ENCODE measurements at regions not wholly inside any gene's neighbourhood (a gene's known extent, or its start where the extent isn't known, plus 50 kb on each side); places are given as distances from the start of the nearest gene placed in this dataset.

GRCh38 chr4:74628852-74629620 is 165.3 kb downstream of the BTC start:
- no peak for ATAC-seq
- peaks cover 5 to 27% of the 10 kb centered on the region in 2 donors for H3K4me1 Mint-ChIP-seq (ENCODE audit: low read depth in 2 of 2)

GRCh38 chr4:74630551-74630950 is 163.8 kb downstream of the BTC start:
- H3K36me3 Mint-ChIP-seq: no peaks in the 10 kb centered on the region
- DNase-seq (ENCODE audit: low spot score): no peak
- H3K9me3 Mint-ChIP-seq: no peaks in the 10 kb centered on the region
- no peak for ATAC-seq
- H3K4me3 Mint-ChIP-seq: no peak overlapping the region
- H3K27ac Mint-ChIP-seq: no peak overlapping the region
- H3K27me3 Mint-ChIP-seq: peaks cover 5 to 7% of the 10 kb centered on the region in 2 donors
- peaks cover 3 to 16% of the 10 kb centered on the region in 2 donors for H3K4me1 Mint-ChIP-seq (ENCODE audit: low read depth in 2 of 2)

More at GRCh38 chr4:74628852-74629620, 165.3 kb downstream of the BTC start:
- no peaks in the 10 kb centered on the region for H3K36me3 Mint-ChIP-seq
- no peak overlapping the region for H3K27ac Mint-ChIP-seq
- H3K27me3 Mint-ChIP-seq: peaks cover 5 to 7% of the 10 kb centered on the region in 2 donors
- DNase-seq (ENCODE audit: low spot score): no peak
- no peaks in the 10 kb centered on the region for H3K9me3 Mint-ChIP-seq
- no peak overlapping the region for H3K4me3 Mint-ChIP-seq

DNA sequence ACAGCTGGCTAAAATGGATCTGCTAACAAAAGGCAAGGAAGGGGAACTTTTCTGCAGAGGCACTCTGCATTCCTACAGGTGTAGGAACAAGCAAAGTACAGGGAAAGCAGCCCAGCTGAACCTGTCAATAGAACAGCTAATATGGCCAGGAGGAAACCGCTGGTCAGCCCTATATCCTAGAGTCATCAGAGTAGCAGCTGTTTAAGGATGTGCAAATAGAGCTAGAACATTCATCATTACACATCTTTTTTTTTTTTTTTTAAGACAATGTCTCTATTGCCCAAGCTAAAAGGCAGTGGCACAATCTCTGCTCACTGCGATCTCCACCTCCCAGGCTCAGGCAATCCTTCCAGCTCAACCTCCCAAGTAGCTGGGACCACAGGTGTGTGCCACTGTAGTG is 163.0 kb downstream of the BTC start:
- H3K9me3 Mint-ChIP-seq: no peaks in the 10 kb centered on the region
- no peaks in the 10 kb centered on the region for H3K36me3 Mint-ChIP-seq
- peaks cover 5 to 7% of the 10 kb centered on the region in 2 donors for H3K27me3 Mint-ChIP-seq
- no peak overlapping the region for H3K27ac Mint-ChIP-seq
- H3K4me1 Mint-ChIP-seq (ENCODE audit: low read depth in 2 of 2): peaks cover 3 to 11% of the 10 kb centered on the region in 2 donors
- no peak for DNase-seq (ENCODE audit: low spot score)
- no peak overlapping the region for H3K4me3 Mint-ChIP-seq
- peak in 1 of 2 donors; percentile 24 for ATAC-seq

- no peak for ATAC-seq
- H3K4me3 Mint-ChIP-seq: no peak overlapping the region
- H3K36me3 Mint-ChIP-seq: no peaks in the 10 kb centered on the region
- peaks cover 3 to 11% of the 10 kb centered on the region in 2 donors for H3K4me1 Mint-ChIP-seq (ENCODE audit: low read depth in 2 of 2)
- peaks cover 5 to 7% of the 10 kb centered on the region in 2 donors for H3K27me3 Mint-ChIP-seq
- H3K27ac Mint-ChIP-seq: no peak overlapping the region
- DNase-seq (ENCODE audit: low spot score): no peak
- no peaks in the 10 kb centered on the region for H3K9me3 Mint-ChIP-seq
These were observed 162.3 kb downstream of the BTC start for GRCh38 chr4:74631988-74632387.

- no peak for DNase-seq (ENCODE audit: low spot score)
- Mint-ChIP-seq H3K27ac (no peak overlapping the region), H3K4me1 (ENCODE audit: low read depth in 2 of 2) (peaks cover 3 to 11% of the 10 kb centered on the region in 2 donors), H3K4me3 (no peak overlapping the region), H3K9me3 (no peaks in the 10 kb centered on the region), H3K27me3 (peaks cover 5 to 7% of the 10 kb centered on the region in 2 donors), H3K36me3 (no peaks in the 10 kb centered on the region)
- ATAC-seq: no peak
These were observed 161.7 kb downstream of the BTC start for GRCh38 chr4:74632634-74633033.

DNA sequence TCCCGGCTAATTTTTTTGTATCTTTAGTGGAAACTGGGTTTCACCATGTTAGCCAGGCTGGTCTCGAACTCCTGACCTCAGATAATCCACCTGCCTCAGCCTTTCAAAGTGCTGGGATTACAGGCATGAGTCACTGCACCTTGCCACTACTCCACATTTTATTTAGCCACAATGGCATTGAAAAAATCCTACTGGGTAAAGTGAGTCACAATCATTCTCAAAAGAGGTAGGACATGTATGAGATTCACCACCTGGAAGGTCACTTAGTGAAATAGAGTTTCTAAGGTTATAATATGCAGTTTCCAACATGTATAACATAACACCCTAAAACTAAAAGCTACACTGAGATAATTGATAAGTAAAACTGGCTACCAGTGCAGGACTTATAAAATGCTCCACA is 159.2 kb downstream of the BTC start:
- DNase-seq (ENCODE audit: low spot score): no peak

GRCh38 chr4:74635490-74636123 is 158.7 kb downstream of the BTC start:
- Mint-ChIP-seq H3K4me1 (ENCODE audit: low read depth in 2 of 2) (peaks cover 3 to 11% of the 10 kb centered on the region in 2 donors), H3K27me3 (peaks cover 2 to 15% of the 10 kb centered on the region in 2 donors), H3K4me3 (no peak overlapping the region), H3K27ac (no peak overlapping the region), H3K9me3 (no peaks in the 10 kb centered on the region), H3K36me3 (no peaks in the 10 kb centered on the region)
- ATAC-seq (no peak), DNase-seq (ENCODE audit: low spot score) (no peak)

More for the DNA sequence above, 159.2 kb downstream of the BTC start:
- H3K36me3 Mint-ChIP-seq: no peaks in the 10 kb centered on the region
- H3K4me1 Mint-ChIP-seq (ENCODE audit: low read depth in 2 of 2): peaks cover 3 to 11% of the 10 kb centered on the region in 2 donors
- H3K4me3 Mint-ChIP-seq: no peak overlapping the region
- peaks cover 5 to 15% of the 10 kb centered on the region in 2 donors for H3K27me3 Mint-ChIP-seq
- H3K27ac Mint-ChIP-seq: no peak overlapping the region
- ATAC-seq: no peak
- H3K9me3 Mint-ChIP-seq: no peaks in the 10 kb centered on the region

DNA sequence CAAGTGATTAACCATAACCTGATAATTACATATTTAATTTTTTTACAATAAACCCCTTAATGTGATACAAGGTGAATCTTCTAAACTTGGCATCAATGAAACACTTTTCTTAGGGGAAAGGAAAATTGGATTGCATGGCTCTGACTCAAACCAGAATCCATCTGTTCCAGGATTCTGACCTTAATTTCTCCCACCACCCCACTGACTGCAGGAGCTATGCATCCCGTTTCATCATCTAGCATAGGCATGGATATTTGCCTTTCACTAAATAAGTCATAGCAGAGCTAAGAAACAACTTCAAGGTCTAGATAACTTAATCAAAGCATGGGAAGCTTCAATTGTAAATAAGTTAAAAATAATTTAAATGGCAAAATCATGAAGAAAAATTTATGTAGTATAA is 156.3 kb downstream of the BTC start:
- peaks cover 2 to 21% of the 10 kb centered on the region in 2 donors for H3K27me3 Mint-ChIP-seq
- ATAC-seq: no peak
- H3K9me3 Mint-ChIP-seq: no peaks in the 10 kb centered on the region
- no peak overlapping the region for H3K27ac Mint-ChIP-seq
- no peak overlapping the region for H3K4me3 Mint-ChIP-seq
- DNase-seq (ENCODE audit: low spot score): no peak
- H3K36me3 Mint-ChIP-seq: no peaks in the 10 kb centered on the region
- H3K4me1 Mint-ChIP-seq (ENCODE audit: low read depth in 2 of 2): peaks cover 3 to 6% of the 10 kb centered on the region in 2 donors

DNA sequence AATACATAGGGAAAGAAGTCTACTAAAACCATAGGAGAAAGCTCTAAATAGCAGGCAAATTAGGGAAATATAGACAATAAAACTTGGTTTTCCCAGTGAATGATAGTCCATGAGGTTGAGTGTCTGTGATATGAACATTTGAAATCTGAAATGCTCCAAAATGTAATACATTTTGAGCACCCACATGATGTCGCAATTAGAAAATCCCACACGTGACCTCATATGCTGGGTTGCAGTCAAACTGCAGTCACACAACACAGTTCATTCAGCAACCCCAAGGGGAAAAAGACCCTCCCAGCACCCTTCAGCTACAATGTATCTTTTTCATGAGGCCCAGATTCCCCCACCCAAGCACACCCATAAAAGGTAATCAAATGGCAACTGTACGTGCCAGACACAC is 155.6 kb downstream of the BTC start:
- no peak overlapping the region for H3K27ac Mint-ChIP-seq
- H3K4me1 Mint-ChIP-seq (ENCODE audit: low read depth in 2 of 2): no peaks in the 10 kb centered on the region
- peaks cover 0 to 14% of the 10 kb centered on the region in 2 donors for H3K27me3 Mint-ChIP-seq
- no peaks in the 10 kb centered on the region for H3K36me3 Mint-ChIP-seq
- no peaks in the 10 kb centered on the region for H3K9me3 Mint-ChIP-seq
- no peak overlapping the region for H3K4me3 Mint-ChIP-seq
- no peak for DNase-seq (ENCODE audit: low spot score)
- no peak for ATAC-seq

DNA sequence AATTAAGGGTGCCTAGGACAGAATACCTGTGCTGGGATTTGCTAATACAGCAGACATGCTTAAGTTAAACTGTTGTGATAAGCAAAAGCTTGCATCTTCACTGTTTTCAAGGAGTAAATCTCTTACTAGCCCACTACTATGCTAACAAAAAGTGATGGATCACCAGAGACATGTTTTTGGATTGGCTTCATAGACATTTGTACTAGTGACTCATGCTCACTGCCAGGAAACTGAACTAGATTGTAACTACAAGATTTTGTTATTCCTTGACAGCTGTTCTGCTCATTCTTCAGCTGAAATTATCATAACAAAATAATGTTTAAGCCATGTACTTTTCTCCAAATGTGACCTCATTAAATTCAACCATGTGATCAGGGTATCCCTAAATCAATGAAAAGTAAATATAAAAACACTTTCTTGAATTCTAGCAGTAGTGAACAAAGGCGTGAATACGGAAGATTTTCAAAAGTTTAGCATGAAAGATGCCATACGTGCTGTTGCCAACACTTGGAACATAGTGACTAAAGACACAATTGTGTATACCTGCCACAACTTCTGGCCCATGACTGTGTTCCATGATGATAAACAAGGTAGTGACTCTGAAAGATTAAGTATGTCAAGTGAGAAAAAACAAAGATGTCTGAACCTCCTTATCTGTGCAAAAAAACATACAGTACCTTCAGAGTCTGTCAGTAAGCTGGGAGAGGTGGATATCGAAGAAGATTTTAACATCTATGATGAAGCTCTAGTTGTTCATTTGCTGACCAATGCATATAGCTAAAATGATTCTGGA is 154.0 kb downstream of the BTC start:
- no peak overlapping the region for H3K4me3 Mint-ChIP-seq
- H3K9me3 Mint-ChIP-seq: no peaks in the 10 kb centered on the region
- H3K4me1 Mint-ChIP-seq (ENCODE audit: low read depth in 2 of 2): no peaks in the 10 kb centered on the region
- peaks cover 0 to 14% of the 10 kb centered on the region in 2 donors for H3K27me3 Mint-ChIP-seq
- no peak for DNase-seq (ENCODE audit: low spot score)
- ATAC-seq: no peak
- H3K36me3 Mint-ChIP-seq: no peaks in the 10 kb centered on the region
- no peak overlapping the region for H3K27ac Mint-ChIP-seq

DNA sequence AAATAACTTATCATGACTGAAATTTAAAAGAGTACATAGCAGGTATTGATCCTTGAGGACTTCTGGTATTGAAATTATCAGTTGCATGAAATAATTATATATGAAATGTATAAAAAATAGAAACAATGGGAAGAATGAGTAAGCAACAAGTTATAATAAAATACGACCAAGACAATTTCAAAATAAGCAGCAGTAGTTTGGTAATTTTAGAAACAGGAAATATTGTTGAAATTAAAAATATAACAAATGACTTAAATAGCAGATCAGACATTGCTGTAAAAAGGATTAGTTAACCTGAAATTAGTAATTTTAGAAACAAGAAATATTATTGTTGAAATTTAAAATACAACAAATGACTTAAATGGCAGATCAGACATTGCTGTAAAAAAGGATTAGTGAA is 152.3 kb downstream of the BTC start:
- Mint-ChIP-seq H3K4me3 (no peak overlapping the region), H3K9me3 (no peaks in the 10 kb centered on the region), H3K36me3 (no peaks in the 10 kb centered on the region), H3K27ac (no peak overlapping the region), H3K27me3 (peaks cover 0 to 14% of the 10 kb centered on the region in 2 donors), H3K4me1 (ENCODE audit: low read depth in 2 of 2) (no peaks in the 10 kb centered on the region)
- ATAC-seq (no peak), DNase-seq (ENCODE audit: low spot score) (no peak)

GRCh38 chr4:74649193-74649592 is 145.1 kb downstream of the BTC start:
- Mint-ChIP-seq H3K27ac (no peak overlapping the region), H3K36me3 (no peaks in the 10 kb centered on the region), H3K27me3 (no peaks in the 10 kb centered on the region), H3K4me3 (no peak overlapping the region), H3K4me1 (ENCODE audit: low read depth in 2 of 2) (no peaks in the 10 kb centered on the region), H3K9me3 (no peaks in the 10 kb centered on the region)
- ATAC-seq (no peak), DNase-seq (ENCODE audit: low spot score) (no peak)

- no peaks in the 10 kb centered on the region for H3K9me3 Mint-ChIP-seq
- no peaks in the 10 kb centered on the region for H3K4me1 Mint-ChIP-seq (ENCODE audit: low read depth in 2 of 2)
- no peaks in the 10 kb centered on the region for H3K36me3 Mint-ChIP-seq
- no peaks in the 10 kb centered on the region for H3K27me3 Mint-ChIP-seq
- DNase-seq (ENCODE audit: low spot score) (no peak), ATAC-seq (no peak)
- H3K4me3 Mint-ChIP-seq: no peak overlapping the region
- H3K27ac Mint-ChIP-seq: no peak overlapping the region
These were observed 143.1 kb downstream of the BTC start for GRCh38 chr4:74651198-74651597.

All from natural killer cell treated with Interleukin-12 subunit alpha and Interleukin-12 subunit beta and Interleukin-15 and Interleukin-18, amount 100 ng/mL, for 72 hours (primary cell).